CD4-positive, alpha-beta T cell treated with Interleukin-4 for 4 hours (primary cell): ENCODE measurements at regions not wholly inside any gene's neighbourhood (a gene's known extent, or its start where the extent isn't known, plus 50 kb on each side); places are given as distances from the start of the nearest gene placed in this dataset.

Experiments
- DNase-seq: peaks from one replicate; pipeline ENCODE4 v3.0.0-alpha.2; 2020

DNA sequence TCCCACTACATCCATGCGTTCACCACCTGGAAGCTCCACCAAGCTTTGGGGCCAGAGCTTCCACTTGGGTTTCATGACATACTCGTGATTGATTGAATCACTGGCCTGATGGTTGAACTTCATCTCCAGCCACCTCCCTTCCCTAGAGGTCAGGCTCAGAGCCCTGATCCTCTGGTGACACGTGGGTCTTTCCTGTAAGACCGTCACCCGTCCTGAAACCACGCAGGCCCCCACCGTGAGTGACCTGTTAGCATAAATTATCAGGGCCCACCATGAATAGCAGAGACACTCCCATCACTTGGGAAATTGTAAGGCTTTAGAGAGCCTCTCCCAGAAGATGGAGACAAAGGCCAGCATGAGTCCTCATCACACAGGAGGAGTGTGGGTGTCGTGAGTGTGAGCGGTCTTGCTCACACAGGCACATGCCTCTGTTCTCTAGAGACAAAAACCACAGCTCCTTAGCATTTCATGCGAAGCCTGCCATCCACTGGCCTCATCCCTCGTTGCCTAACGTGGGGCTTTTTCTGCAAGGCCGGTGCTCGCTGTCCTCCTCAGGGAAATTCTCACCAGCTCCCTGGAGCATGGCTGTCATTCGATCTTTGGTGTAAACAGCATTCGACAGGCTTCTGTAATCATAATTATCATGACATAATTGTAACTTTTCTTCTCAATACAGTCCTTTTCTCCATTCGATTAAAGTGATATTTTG lies 65.1 kb upstream of the DUSP22 start:
- DNase-seq: no peak

GRCh38 chr6:227812-228338 lies 64.4 kb upstream of the DUSP22 start:
- DNase-seq: no peak

- no peak for DNase-seq
Measured at GRCh38 chr6:228881-229651, 63.2 kb upstream of the DUSP22 start.

GRCh38 chr6:231779-232178 lies 60.5 kb upstream of the DUSP22 start:
- no peak for DNase-seq

DNA sequence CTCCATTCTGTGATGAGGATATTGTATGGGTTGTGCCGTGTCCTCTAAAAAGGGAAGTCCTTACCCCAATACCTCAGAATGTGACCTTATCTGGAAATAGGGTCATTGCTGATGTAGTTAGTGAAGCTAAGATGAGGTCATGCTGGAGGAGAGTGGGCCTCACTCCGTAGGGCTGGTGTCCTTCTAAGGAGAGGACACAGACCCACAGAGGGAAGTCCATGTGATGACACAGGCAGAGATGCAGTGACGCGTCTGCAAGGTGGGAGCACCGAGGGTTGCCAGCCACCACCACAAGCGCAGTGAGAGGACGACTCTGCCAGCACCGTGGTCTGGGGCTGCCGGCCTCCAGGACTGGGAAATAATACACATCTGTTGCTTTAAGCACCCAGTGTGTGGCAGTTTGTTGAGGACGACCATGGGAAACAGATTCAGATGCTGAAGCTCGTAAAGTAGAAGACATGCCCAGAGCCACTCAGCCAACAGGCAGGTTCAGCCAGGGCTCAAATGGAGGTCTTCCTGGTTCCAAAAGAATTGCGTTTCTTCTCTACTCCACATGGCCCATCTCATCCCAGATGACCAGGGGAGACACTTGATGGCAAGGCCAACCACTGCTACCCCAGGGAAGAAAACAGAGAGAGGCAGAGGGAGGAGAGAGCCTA lies 59.2 kb upstream of the DUSP22 start:
- DNase-seq: no peak

- no peak for DNase-seq
Measured at GRCh38 chr6:234706-235372, 57.4 kb upstream of the DUSP22 start.

DNA sequence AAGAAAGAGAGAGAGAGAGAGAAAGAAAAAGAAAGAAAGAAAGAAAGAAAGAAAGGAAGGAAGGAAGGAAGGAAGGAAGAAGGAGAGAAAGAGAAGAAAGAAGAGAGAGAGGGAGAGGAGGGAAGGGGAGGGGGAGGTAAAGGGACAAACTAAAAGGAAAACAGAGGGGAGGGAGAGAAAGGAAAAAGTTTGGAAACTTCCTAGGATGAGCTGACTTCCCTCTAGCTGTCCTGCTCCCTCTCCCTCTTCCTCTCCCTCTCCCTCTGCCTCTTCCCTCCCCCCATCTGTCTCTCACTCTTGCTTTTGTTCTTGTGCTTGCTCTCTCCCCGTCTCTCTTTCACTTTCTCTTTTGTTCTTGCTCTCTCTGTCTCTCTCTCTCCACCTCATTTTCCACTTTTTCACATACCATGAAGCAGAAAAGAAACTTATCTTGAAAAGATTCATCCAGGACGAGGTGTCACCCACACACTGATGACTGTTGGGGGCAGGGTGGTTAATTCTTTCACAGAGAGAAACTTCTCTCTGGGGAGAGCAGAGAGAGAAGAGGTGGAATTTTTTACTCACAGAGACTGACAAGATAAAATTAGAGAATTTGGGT lies 56.4 kb upstream of the DUSP22 start:
- DNase-seq: peak; percentile 73

DNA sequence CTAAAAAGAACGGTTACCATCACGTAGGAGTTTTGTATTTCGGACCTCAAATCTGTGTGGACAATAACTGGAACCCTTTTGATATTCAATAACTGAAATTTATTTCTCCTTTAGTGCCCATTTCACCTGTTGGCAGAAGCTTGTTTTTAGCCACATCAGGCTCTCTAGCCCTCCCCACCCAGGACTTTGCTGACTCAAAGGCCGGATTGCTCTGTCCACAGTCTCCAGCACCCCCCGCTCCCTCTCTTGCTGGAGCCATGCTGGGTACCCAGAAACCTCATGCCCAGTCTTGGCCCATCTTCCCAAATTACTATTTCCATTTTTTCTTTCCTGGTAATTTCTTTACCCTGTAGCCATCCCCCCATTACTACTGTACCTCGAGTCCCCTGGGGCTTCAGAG lies 55.8 kb upstream of the DUSP22 start:
- DNase-seq: no peak

DNA sequence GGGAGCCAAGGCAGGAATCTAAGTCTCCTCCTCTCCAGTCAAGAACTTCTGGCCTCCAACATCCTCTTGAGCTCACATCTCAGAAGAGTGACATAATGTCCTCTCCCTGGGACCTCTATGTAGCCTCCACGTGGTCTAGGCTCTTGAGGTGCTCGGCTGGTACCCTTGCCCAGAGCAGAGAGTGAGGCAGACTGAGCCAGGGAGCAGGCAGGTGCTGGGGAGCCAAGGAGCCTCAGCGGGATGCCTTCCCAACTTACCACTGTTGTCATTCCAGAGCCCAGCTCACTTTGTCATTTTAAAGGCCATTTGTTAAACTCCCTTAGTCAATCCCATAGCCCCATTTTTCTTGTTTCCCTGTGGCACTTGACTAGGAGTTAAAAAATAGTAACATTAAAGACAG lies 52.1 kb upstream of the DUSP22 start:
- no peak for DNase-seq

- no peak for DNase-seq
Measured at GRCh38 chr6:241336-241865, 50.9 kb upstream of the DUSP22 start.
